Thoracic aorta (tissue), 2 donors: ENCODE measurements at regions not wholly inside any gene's neighbourhood (a gene's known extent, or its start where the extent isn't known, plus 50 kb on each side); places are given as distances from the start of the nearest gene placed in this dataset.

Experiments used
- ATAC-seq: fragments of 150-250 bp; one replicate; pipeline ENCODE4 v1.8.0; 2017; ENCODE audit warnings: low read depth; ENCODE audit not compliant: insufficient number of reproducible peaks, low FRiP score
- DNase-seq: peaks from one replicate; pipeline ENCODE4 v3.0.0-alpha.2; 2020; ENCODE audit warnings: low spot score
- H3K27ac ChIP-seq, 2 donors: fragments of 200-600 bp; sonication (generic); 1 replicate in 1 of 2; 2 replicates in 1 of 2; pipeline ENCODE4 v1.5.1; 2016; ENCODE audit warnings: mild to moderate bottlenecking in 2 of 2, moderate library complexity in 2 of 2
- H3K27me3 ChIP-seq: fragments of 200-600 bp; sonication (generic); replicated peaks from 2 replicates; pipeline ENCODE4 v1.6.0; 2016; ENCODE audit warnings: mild to moderate bottlenecking; ENCODE audit not compliant: insufficient read depth
- H3K36me3 ChIP-seq: fragments of 200-600 bp; sonication (generic); one replicate; pipeline ENCODE4 v1.5.1; 2016
- H3K4me1 ChIP-seq, 2 donors: fragments of 200-600 bp; sonication (generic); 1 replicate in 1 of 2; 2 replicates in 1 of 2; pipeline versions ENCODE4 v1.5.1 to v1.6.0; 2016; ENCODE audit warnings: low read depth in 2 of 2, mild to moderate bottlenecking in 1 of 2; ENCODE audit not compliant: control insufficient read depth in 1 of 2
- H3K4me3 ChIP-seq: fragments of 200-600 bp; sonication (generic); 2 replicates; pipeline ENCODE4 v1.5.1; 2016; ENCODE audit warnings: mild to moderate bottlenecking
- H3K9me3 ChIP-seq: fragments of 200-600 bp; sonication (generic); 2 replicates; pipeline ENCODE4 v1.5.1; 2016
- TF ChIP-seq, protein P1 (sequence below): fragments of 200-600 bp; sonication (generic); IDR thresholded peaks from one replicate; pipeline ENCODE4 v1.5.1; 2019; ENCODE audit warnings: antibody characterized with exemption

DNA sequence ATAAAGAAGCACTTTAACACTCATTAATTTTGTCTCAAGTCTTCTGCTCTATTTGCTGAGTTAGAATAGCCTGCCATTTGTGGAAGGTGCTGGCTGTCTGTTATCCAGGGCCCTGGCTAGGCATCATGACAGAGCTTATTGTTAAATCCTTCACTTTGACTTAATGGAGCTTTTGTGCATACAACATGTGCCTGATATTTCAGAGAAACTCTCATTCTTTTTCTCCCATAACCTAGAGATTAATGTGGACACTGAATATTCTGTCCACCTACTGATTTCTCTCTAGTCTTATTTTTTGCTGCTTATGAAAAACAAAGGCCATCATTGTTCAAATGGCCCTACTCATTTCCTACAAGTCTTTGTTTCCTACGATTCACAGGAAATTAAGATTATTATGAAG is 383.1 kb upstream of the HTR2A start:
- DNase-seq (no peak), ATAC-seq (no peak)
- no peak overlapping the region for H3K27ac ChIP-seq
- no peak overlapping the region for H3K4me3 ChIP-seq
- H3K36me3 ChIP-seq = no peaks in the 10 kb centered on the region
- no peaks in the 10 kb centered on the region for H3K4me1 ChIP-seq
- H3K9me3 ChIP-seq = no peaks in the 10 kb centered on the region
- TF ChIP-seq, protein P1, sequence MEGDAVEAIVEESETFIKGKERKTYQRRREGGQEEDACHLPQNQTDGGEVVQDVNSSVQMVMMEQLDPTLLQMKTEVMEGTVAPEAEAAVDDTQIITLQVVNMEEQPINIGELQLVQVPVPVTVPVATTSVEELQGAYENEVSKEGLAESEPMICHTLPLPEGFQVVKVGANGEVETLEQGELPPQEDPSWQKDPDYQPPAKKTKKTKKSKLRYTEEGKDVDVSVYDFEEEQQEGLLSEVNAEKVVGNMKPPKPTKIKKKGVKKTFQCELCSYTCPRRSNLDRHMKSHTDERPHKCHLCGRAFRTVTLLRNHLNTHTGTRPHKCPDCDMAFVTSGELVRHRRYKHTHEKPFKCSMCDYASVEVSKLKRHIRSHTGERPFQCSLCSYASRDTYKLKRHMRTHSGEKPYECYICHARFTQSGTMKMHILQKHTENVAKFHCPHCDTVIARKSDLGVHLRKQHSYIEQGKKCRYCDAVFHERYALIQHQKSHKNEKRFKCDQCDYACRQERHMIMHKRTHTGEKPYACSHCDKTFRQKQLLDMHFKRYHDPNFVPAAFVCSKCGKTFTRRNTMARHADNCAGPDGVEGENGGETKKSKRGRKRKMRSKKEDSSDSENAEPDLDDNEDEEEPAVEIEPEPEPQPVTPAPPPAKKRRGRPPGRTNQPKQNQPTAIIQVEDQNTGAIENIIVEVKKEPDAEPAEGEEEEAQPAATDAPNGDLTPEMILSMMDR = no peak
- H3K27me3 ChIP-seq = no peaks in the 10 kb centered on the region

DNA sequence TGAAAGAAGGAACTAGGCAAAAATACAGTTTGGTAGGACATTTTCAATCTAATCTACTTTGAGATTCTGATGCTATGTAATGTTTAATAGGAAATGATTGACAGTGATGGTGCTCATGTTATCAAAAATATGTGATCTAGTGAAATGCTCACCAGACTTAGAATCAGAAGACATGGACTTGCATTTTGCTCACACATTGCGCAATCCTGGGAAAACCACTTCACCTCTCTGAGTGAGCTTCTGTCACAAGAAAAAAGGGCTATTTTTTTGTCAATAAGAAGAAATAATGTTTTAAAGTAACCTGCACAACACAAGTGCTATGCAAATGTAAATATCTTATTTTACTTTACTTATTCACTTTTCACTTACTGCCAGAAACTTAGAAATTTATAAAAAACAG is 380.9 kb upstream of the HTR2A start:
- Histone ChIP-seq H3K4me1 (no peaks in the 10 kb centered on the region), H3K9me3 (no peaks in the 10 kb centered on the region), H3K4me3 (no peak overlapping the region), H3K36me3 (no peaks in the 10 kb centered on the region), H3K27ac (no peak overlapping the region), H3K27me3 (no peaks in the 10 kb centered on the region)
- TF ChIP-seq, protein P1 = no peak
- DNase-seq (no peak), ATAC-seq (no peak)

DNA sequence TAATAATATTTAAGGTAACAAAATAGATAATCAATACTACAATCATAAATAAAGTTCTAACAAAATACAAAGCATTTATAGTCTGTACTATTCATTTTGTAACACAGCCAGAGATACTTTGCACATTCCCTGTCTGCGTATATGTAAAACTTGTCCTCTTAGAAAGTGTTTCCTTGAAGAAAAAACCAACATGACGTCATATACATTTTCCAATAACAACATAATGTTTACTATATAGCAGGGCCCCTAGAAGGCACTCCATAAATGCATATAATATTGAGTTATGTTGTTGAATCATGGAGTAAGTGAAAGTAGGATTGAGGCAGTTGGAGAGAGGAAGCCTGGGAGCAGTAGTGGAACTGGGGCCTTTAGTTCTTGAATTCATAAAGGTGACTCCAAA is 371.4 kb upstream of the HTR2A start:
- no peaks in the 10 kb centered on the region for H3K4me1 ChIP-seq
- H3K27ac ChIP-seq = no peak overlapping the region
- no peaks in the 10 kb centered on the region for H3K9me3 ChIP-seq
- DNase-seq (no peak), ATAC-seq (no peak)
- H3K27me3 ChIP-seq = no peaks in the 10 kb centered on the region
- no peak overlapping the region for H3K4me3 ChIP-seq
- TF ChIP-seq, protein P1 = no peak
- H3K36me3 ChIP-seq = no peaks in the 10 kb centered on the region

DNA sequence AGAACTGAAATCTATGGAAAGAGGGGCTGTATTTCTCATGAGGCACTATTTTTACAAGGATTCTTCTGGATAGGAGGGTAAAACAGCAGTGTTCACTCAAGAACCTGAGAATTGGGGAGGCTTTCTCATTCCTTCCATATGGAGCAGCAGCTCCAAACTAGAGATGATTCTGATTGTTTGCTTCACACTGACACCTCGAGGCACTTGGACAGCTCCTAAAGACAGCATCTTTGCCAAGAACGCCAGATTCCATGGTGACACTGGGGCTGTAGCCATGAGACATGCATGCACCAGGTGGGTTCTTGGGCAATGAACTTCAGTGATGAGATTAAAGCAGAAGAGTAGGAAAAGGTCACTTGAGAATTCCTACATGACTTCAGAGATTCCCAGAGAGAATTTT is 361.5 kb upstream of the HTR2A start:
- H3K36me3 ChIP-seq = no peaks in the 10 kb centered on the region
- no peaks in the 10 kb centered on the region for H3K9me3 ChIP-seq
- DNase-seq = no peak
- no peak for ATAC-seq
- H3K27ac ChIP-seq = no peak overlapping the region
- H3K27me3 ChIP-seq = no peaks in the 10 kb centered on the region
- H3K4me1 ChIP-seq = peaks cover 0 to 2% of the 10 kb centered on the region in 2 donors
- H3K4me3 ChIP-seq = no peak overlapping the region
- TF ChIP-seq, protein P1 = no peak

DNA sequence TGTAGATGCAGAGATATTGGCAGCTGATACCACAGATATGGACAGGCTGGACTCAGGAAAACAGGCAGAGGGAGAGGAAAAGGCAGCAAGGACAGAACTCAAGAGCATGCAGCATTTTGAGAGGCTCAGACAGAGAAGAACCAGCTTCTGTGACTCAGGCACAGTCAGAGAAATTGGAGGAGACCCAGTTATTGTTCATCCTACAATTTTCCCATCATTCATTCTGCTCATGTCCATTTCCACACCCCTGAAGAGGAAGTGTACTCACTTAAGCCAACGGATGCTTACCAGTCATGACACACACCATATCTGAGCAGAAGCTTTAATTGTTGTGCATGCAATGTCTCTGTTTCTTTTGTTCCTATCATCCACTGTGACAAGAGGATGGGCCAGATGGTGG is 359.8 kb upstream of the HTR2A start:
- Histone ChIP-seq H3K36me3 (no peaks in the 10 kb centered on the region), H3K4me3 (no peak overlapping the region), H3K9me3 (no peaks in the 10 kb centered on the region), H3K4me1 (peaks cover 0 to 20% of the 10 kb centered on the region in 2 donors), H3K27me3 (no peaks in the 10 kb centered on the region), H3K27ac (no peak overlapping the region)
- TF ChIP-seq, protein P1 = no peak
- ATAC-seq = no peak
- DNase-seq = no peak
